ENCODE measurements at regions not wholly inside any gene's neighbourhood (a gene's known extent, or its start where the extent isn't known, plus 50 kb on each side); places are given as distances from the start of the nearest gene placed in this dataset.

GRCh38 chr2:216261042-216261537 lies 111.2 kb downstream of the MARCHF4 start:
- H3K27me3 ChIP-seq = peaks cover 0 to 4% (median 0%) of the 10 kb centered on the region in 7 donors
- DNase-seq (no peak), ATAC-seq (no peak)
- no peaks in the 10 kb centered on the region for H3K9me3 ChIP-seq
- TF ChIP-seq CTCF (IDR thresholded peaks at IDR 0.05) = no peak
- intact Hi-C loops (cut with DNase I) = no loop called here
- no peaks in the 10 kb centered on the region for H3K36me3 ChIP-seq
- H3K27ac ChIP-seq = no peak overlapping the region
- WGBS, 2 donors = 92 to 96% methylated on average over 6 of the region's 6 CpGs
- no peak overlapping the region for H3K4me3 ChIP-seq
- H3K4me1 ChIP-seq = no peaks in the 10 kb centered on the region

- no peak overlapping the region for H3K4me3 ChIP-seq
- TF ChIP-seq CTCF (IDR thresholded peaks at IDR 0.05) = no peak
- 82 to 91% methylated on average over 4 of the region's 4 CpGs for WGBS, 2 donors
- H3K27ac ChIP-seq = no peak overlapping the region
- H3K36me3 ChIP-seq = no peaks in the 10 kb centered on the region
- ATAC-seq (no peak), DNase-seq (no peak)
- no peaks in the 10 kb centered on the region for H3K9me3 ChIP-seq
- H3K4me1 ChIP-seq = no peaks in the 10 kb centered on the region
- H3K27me3 ChIP-seq = peaks cover 0 to 4% (median 0%) of the 10 kb centered on the region in 7 donors
- intact Hi-C loops (cut with DNase I) = no loop called here
Observed at GRCh38 chr2:216260629-216261028, 111.7 kb downstream of the MARCHF4 start.

- DNase-seq (no peak), ATAC-seq (no peak)
- Histone ChIP-seq H3K36me3 (no peaks in the 10 kb centered on the region), H3K9me3 (no peaks in the 10 kb centered on the region), H3K27me3 (peaks cover 0 to 4% (median 0%) of the 10 kb centered on the region in 7 donors), H3K27ac (no peak overlapping the region), H3K4me1 (no peaks in the 10 kb centered on the region), H3K4me3 (no peak overlapping the region)
- WGBS, 2 donors = 87 to 91% methylated on average over 8 of the region's 8 CpGs
- TF ChIP-seq CTCF (IDR thresholded peaks at IDR 0.05) = no peak
- intact Hi-C loops (cut with DNase I) = no loop called here
Observed at GRCh38 chr2:216259081-216259480, 113.2 kb downstream of the MARCHF4 start.

GRCh38 chr2:216257089-216257488 lies 115.2 kb downstream of the MARCHF4 start:
- H3K36me3 ChIP-seq = no peaks in the 10 kb centered on the region
- intact Hi-C loops (cut with DNase I) = no loop called here

More at GRCh38 chr2:216257089-216257488, 115.2 kb downstream of the MARCHF4 start:
- ATAC-seq (no peak), DNase-seq (no peak)
- Histone ChIP-seq H3K27ac (no peak overlapping the region), H3K27me3 (peaks cover 0 to 4% (median 0%) of the 10 kb centered on the region in 7 donors), H3K4me3 (no peak overlapping the region), H3K9me3 (no peaks in the 10 kb centered on the region), H3K4me1 (no peaks in the 10 kb centered on the region)
- 49 to 58% methylated on average over 3 of the region's 3 CpGs for WGBS, 2 donors
- TF ChIP-seq CTCF (IDR thresholded peaks at IDR 0.05) = no peak

All from heart right ventricle (tissue), 16 donors.